SK-N-SH treated with all-trans-retinoic acid at 6 μM for 48 hours (cell line): ENCODE measurements at regions not wholly inside any gene's neighbourhood (a gene's known extent, or its start where the extent isn't known, plus 50 kb on each side); places are given as distances from the start of the nearest gene placed in this dataset.

ENCODE experiments used
- ARNTL ChIP-seq: fragments of 450-650 bp; formaldehyde crosslinking; IDR thresholded peaks from 2 replicates; pipeline ENCODE4 v1.5.0; 2020; ENCODE audit warnings: low read depth, mild to moderate bottlenecking, moderate library complexity, borderline replicate concordance
- BACH2 ChIP-seq: fragments of 250-450 bp; sonication (Bioruptor Pico); IDR thresholded peaks from 2 replicates; pipeline ENCODE4 v1.9.0; 2021; ENCODE audit warnings: mild to moderate bottlenecking, borderline replicate concordance
- CSDC2 ChIP-seq: fragments of 250-450 bp; sonication (Bioruptor Pico); IDR thresholded peaks from 2 replicates; pipeline ENCODE4 v1.5.0; 2020; ENCODE audit warnings: mild to moderate bottlenecking, moderate library complexity
- OSR1 ChIP-seq: fragments of 250-450 bp; sonication (Bioruptor Pico); IDR thresholded peaks from 2 replicates; pipeline ENCODE4 v1.8.0; 2022; ENCODE audit warnings: moderate library complexity, mild to moderate bottlenecking, inconsistent platforms
- PATZ1 ChIP-seq: fragments of 250-450 bp; sonication (Bioruptor Pico); IDR thresholded peaks from 2 replicates; pipeline ENCODE4 v1.8.0; 2020; ENCODE audit warnings: mild to moderate bottlenecking, moderate library complexity, borderline replicate concordance
- RARB ChIP-seq: fragments of 250-450 bp; sonication (Bioruptor Pico); IDR thresholded peaks from 2 replicates; pipeline ENCODE4 v1.8.0; 2021; ENCODE audit warnings: mild to moderate bottlenecking, moderate library complexity
- SNAI2 ChIP-seq: fragments of 250-450 bp; sonication (Bioruptor Pico); IDR thresholded peaks from 2 replicates; pipeline ENCODE4 v1.5.0; 2020; ENCODE audit warnings: mild to moderate bottlenecking, moderate library complexity
- TCF4 ChIP-seq: fragments of 250-450 bp; sonication (Bioruptor Pico); IDR thresholded peaks from 2 replicates; pipeline ENCODE4 v1.8.0; 2021; ENCODE audit warnings: mild to moderate bottlenecking, moderate library complexity, borderline replicate concordance
- ZC3H10 ChIP-seq: fragments of 250-450 bp; sonication (Bioruptor Pico); IDR thresholded peaks from 2 replicates; pipeline ENCODE4 v1.5.1; 2021; ENCODE audit warnings: mild to moderate bottlenecking, moderate library complexity
- ZFP3 ChIP-seq: fragments of 250-450 bp; sonication (Bioruptor Pico); IDR thresholded peaks from 2 replicates; pipeline ENCODE4 v1.5.0; 2020; ENCODE audit warnings: mild to moderate bottlenecking, moderate library complexity
- TF ChIP-seq, protein P1 (sequence below): fragments of 250-450 bp; sonication (Bioruptor Pico); IDR thresholded peaks from 2 replicates; pipeline ENCODE4 v1.5.1; 2020; ENCODE audit warnings: low read depth, mild to moderate bottlenecking, moderate library complexity
- TF ChIP-seq, protein P2 (sequence below): fragments of 250-450 bp; sonication (Bioruptor Pico); IDR thresholded peaks from 2 replicates; pipeline ENCODE4 v1.5.0; 2020; ENCODE audit warnings: mild to moderate bottlenecking, moderate library complexity
- TF ChIP-seq, protein P3 (sequence below): fragments of 250-450 bp; sonication (Bioruptor Pico); IDR thresholded peaks from 2 replicates; pipeline ENCODE4 v1.5.1; 2021; ENCODE audit warnings: mild to moderate bottlenecking, moderate library complexity

GRCh38 chr12:94864987-94865386 is 138.5 kb downstream of the NDUFA12 start:
- TF ChIP-seq ARNTL (no peak), ZC3H10 (CRISPR knock-in tag) (no peak), ZFP3 (CRISPR knock-in tag) (no peak), BACH2 (CRISPR knock-in tag) (no peak), PATZ1 (CRISPR knock-in tag) (no peak), RARB (CRISPR knock-in tag) (no peak), CSDC2 (CRISPR knock-in tag) (no peak), OSR1 (no peak), TCF4 (CRISPR knock-in tag) (no peak), SNAI2 (CRISPR knock-in tag) (no peak)
- TF ChIP-seq, protein P1, sequence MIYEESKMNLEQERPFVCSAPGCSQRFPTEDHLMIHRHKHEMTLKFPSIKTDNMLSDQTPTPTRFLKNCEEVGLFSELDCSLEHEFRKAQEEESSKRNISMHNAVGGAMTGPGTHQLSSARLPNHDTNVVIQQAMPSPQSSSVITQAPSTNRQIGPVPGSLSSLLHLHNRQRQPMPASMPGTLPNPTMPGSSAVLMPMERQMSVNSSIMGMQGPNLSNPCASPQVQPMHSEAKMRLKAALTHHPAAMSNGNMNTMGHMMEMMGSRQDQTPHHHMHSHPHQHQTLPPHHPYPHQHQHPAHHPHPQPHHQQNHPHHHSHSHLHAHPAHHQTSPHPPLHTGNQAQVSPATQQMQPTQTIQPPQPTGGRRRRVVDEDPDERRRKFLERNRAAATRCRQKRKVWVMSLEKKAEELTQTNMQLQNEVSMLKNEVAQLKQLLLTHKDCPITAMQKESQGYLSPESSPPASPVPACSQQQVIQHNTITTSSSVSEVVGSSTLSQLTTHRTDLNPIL (CRISPR knock-in tag) = no peak
- TF ChIP-seq, protein P2, sequence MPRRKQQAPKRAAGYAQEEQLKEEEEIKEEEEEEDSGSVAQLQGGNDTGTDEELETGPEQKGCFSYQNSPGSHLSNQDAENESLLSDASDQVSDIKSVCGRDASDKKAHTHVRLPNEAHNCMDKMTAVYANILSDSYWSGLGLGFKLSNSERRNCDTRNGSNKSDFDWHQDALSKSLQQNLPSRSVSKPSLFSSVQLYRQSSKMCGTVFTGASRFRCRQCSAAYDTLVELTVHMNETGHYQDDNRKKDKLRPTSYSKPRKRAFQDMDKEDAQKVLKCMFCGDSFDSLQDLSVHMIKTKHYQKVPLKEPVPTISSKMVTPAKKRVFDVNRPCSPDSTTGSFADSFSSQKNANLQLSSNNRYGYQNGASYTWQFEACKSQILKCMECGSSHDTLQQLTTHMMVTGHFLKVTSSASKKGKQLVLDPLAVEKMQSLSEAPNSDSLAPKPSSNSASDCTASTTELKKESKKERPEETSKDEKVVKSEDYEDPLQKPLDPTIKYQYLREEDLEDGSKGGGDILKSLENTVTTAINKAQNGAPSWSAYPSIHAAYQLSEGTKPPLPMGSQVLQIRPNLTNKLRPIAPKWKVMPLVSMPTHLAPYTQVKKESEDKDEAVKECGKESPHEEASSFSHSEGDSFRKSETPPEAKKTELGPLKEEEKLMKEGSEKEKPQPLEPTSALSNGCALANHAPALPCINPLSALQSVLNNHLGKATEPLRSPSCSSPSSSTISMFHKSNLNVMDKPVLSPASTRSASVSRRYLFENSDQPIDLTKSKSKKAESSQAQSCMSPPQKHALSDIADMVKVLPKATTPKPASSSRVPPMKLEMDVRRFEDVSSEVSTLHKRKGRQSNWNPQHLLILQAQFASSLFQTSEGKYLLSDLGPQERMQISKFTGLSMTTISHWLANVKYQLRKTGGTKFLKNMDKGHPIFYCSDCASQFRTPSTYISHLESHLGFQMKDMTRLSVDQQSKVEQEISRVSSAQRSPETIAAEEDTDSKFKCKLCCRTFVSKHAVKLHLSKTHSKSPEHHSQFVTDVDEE = no peak
- TF ChIP-seq, protein P3, sequence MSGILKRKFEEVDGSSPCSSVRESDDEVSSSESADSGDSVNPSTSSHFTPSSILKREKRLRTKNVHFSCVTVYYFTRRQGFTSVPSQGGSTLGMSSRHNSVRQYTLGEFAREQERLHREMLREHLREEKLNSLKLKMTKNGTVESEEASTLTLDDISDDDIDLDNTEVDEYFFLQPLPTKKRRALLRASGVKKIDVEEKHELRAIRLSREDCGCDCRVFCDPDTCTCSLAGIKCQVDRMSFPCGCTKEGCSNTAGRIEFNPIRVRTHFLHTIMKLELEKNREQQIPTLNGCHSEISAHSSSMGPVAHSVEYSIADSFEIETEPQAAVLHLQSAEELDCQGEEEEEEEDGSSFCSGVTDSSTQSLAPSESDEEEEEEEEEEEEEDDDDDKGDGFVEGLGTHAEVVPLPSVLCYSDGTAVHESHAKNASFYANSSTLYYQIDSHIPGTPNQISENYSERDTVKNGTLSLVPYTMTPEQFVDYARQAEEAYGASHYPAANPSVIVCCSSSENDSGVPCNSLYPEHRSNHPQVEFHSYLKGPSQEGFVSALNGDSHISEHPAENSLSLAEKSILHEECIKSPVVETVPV (CRISPR knock-in tag) = no peak
